ENCODE measurements at regions not wholly inside any gene's neighbourhood (a gene's known extent, or its start where the extent isn't known, plus 50 kb on each side); places are given as distances from the start of the nearest gene placed in this dataset.

- no peak for DNase-seq
Measured at GRCh38 chr14:22476887-22477286, 112.1 kb downstream of the DAD1 start.

GRCh38 chr14:22476005-22476751, 112.8 kb downstream of the DAD1 start:
- no peak for DNase-seq

- no peak for DNase-seq
Measured at GRCh38 chr14:22475381-22475780, 113.6 kb downstream of the DAD1 start.

- no peak for DNase-seq
Measured at GRCh38 chr14:22474730-22475351, 114.2 kb downstream of the DAD1 start.

GRCh38 chr14:22472935-22473854, 115.8 kb downstream of the DAD1 start:
- no peak for DNase-seq

- DNase-seq = no peak
Measured at GRCh38 chr14:22472466-22472865, 116.6 kb downstream of the DAD1 start.

- no peak for DNase-seq
Measured at GRCh38 chr14:22471545-22472121, 117.4 kb downstream of the DAD1 start.

- no peak for DNase-seq
Measured at GRCh38 chr14:22469538-22470303, 119.3 kb downstream of the DAD1 start.

GRCh38 chr14:22468830-22469229, 120.2 kb downstream of the DAD1 start:
- DNase-seq = no peak

GRCh38 chr14:22466491-22466890, 122.5 kb downstream of the DAD1 start:
- DNase-seq = no peak

- no peak for DNase-seq
Measured at GRCh38 chr14:22465201-22465840, 123.7 kb downstream of the DAD1 start.

- no peak for DNase-seq
Measured at GRCh38 chr14:22464422-22465142, 124.4 kb downstream of the DAD1 start.

- DNase-seq = no peak
Measured at GRCh38 chr14:22463763-22464173, 125.3 kb downstream of the DAD1 start.

GRCh38 chr14:22462923-22463322, 126.1 kb downstream of the DAD1 start:
- no peak for DNase-seq

GRCh38 chr14:22460461-22461195, 128.4 kb downstream of the DAD1 start:
- DNase-seq = no peak

GRCh38 chr14:22458737-22459136, 130.3 kb downstream of the DAD1 start:
- DNase-seq = no peak

- no peak for DNase-seq
Measured at GRCh38 chr14:22456998-22457594, 131.9 kb downstream of the DAD1 start.

GRCh38 chr14:22456421-22456820, 132.6 kb downstream of the DAD1 start:
- no peak for DNase-seq

- no peak for DNase-seq
Measured at GRCh38 chr14:22452330-22452729, 136.7 kb downstream of the DAD1 start.

GRCh38 chr14:22450266-22450665, 138.8 kb downstream of the DAD1 start:
- DNase-seq = no peak
